ENCODE measurements at regions not wholly inside any gene's neighbourhood (a gene's known extent, or its start where the extent isn't known, plus 50 kb on each side); places are given as distances from the start of the nearest gene placed in this dataset.

DNA sequence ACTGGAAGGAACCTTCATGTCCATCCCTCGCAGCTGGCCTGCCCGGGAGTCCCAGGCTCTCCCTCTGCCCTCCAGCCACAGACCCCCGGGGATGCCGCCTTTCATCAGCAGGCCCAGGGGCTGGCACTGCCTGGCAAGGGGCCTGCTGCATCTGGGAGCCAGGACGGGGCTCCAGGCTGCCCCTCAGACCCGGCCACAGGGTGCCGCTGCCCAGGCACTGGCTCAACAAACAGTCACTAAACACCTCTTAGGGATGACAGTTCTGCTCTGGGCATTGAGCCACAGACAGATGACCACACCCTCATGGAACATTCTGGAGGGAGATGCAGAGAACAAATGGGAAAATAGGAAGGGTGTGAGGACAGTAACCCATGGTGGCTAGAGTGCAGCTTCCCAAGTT lies 109.3 kb downstream of the HMX1 start:
- no TSS peak for BruUV-seq (replicated peaks)
- Histone ChIP-seq H3K9me3 (ENCODE audit: control insufficient read depth, insufficient read depth, low read depth, low read length) (no peaks in the 10 kb centered on the region), H3K36me3 (ENCODE audit: control insufficient read depth, insufficient read depth, low read length) (no peaks in the 10 kb centered on the region), H3K27ac (ENCODE audit: low read length) (no peak overlapping the region), H3K4me1 (ENCODE audit: control insufficient read depth, insufficient read depth, low read length) (no peaks in the 10 kb centered on the region), H3K4me3 (ENCODE audit: low read depth in 2 of 2, low read length in 2 of 2) (no peak overlapping the region), H3K27me3 (ENCODE audit: control insufficient read depth, insufficient read depth, low read length) (no peaks in the 10 kb centered on the region)
- ATAC-seq, result no peak
- POLR2A ChIA-PET, result no interaction called here
- CTCF ChIA-PET, result no interaction called here
- intact Hi-C loops (cut with micrococcal nuclease; ENCODE audit: unreplicated experiment), result no loop called here
- in situ Hi-C loops (cut with HindIII; ENCODE audit: low pct_unique_long_range_greater_than_20kb, low sequenced_read_pairs), result no loop called here
- no peak for DNase-seq (ENCODE audit: low read depth, low spot score)
- TF ChIP-seq, protein P1, sequence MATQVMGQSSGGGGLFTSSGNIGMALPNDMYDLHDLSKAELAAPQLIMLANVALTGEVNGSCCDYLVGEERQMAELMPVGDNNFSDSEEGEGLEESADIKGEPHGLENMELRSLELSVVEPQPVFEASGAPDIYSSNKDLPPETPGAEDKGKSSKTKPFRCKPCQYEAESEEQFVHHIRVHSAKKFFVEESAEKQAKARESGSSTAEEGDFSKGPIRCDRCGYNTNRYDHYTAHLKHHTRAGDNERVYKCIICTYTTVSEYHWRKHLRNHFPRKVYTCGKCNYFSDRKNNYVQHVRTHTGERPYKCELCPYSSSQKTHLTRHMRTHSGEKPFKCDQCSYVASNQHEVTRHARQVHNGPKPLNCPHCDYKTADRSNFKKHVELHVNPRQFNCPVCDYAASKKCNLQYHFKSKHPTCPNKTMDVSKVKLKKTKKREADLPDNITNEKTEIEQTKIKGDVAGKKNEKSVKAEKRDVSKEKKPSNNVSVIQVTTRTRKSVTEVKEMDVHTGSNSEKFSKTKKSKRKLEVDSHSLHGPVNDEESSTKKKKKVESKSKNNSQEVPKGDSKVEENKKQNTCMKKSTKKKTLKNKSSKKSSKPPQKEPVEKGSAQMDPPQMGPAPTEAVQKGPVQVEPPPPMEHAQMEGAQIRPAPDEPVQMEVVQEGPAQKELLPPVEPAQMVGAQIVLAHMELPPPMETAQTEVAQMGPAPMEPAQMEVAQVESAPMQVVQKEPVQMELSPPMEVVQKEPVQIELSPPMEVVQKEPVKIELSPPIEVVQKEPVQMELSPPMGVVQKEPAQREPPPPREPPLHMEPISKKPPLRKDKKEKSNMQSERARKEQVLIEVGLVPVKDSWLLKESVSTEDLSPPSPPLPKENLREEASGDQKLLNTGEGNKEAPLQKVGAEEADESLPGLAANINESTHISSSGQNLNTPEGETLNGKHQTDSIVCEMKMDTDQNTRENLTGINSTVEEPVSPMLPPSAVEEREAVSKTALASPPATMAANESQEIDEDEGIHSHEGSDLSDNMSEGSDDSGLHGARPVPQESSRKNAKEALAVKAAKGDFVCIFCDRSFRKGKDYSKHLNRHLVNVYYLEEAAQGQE (IDR thresholded peaks at IDR 0.05; ENCODE audit: insufficient read depth in 1 of 2, low read depth in 2 of 2, low read length in 1 of 2), result no peak
- no peak for TF ChIP-seq TCF7L2 (IDR thresholded peaks at IDR 0.05; ENCODE audit: low read depth, low read length)
- no peak for TF ChIP-seq SIN3A (IDR thresholded peaks at IDR 0.05; ENCODE audit: borderline replicate concordance, insufficient read depth, low read depth, low read length)
- TF ChIP-seq, protein P2, sequence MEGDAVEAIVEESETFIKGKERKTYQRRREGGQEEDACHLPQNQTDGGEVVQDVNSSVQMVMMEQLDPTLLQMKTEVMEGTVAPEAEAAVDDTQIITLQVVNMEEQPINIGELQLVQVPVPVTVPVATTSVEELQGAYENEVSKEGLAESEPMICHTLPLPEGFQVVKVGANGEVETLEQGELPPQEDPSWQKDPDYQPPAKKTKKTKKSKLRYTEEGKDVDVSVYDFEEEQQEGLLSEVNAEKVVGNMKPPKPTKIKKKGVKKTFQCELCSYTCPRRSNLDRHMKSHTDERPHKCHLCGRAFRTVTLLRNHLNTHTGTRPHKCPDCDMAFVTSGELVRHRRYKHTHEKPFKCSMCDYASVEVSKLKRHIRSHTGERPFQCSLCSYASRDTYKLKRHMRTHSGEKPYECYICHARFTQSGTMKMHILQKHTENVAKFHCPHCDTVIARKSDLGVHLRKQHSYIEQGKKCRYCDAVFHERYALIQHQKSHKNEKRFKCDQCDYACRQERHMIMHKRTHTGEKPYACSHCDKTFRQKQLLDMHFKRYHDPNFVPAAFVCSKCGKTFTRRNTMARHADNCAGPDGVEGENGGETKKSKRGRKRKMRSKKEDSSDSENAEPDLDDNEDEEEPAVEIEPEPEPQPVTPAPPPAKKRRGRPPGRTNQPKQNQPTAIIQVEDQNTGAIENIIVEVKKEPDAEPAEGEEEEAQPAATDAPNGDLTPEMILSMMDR (IDR thresholded peaks at IDR 0.05), result no peak
- no peak for TF ChIP-seq POLR2AphosphoS5 (IDR thresholded peaks at IDR 0.05; ENCODE audit: low read depth, low read length)

DNA sequence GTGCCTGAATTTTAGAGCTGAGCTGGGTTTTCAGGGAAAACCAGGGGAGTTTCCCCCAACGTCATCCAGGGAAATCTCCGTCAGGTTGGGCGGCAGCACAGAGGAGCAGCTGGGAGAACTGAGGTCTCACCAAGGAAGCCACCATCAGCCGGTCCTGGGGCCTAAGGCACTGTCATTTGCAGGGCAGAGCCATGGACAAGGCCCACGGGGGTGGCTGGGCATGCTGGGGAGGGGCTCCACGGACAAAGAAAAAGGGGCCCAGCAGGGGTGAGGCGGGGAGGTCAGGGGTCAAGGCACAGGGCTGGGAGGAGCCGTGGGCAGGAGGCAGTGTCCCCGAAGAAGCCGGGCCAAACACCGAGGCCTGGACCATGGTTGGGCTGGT lies 109.8 kb downstream of the HMX1 start:
- intact Hi-C loops (cut with micrococcal nuclease; ENCODE audit: unreplicated experiment) (no loop called here), in situ Hi-C loops (cut with HindIII; ENCODE audit: low pct_unique_long_range_greater_than_20kb, low sequenced_read_pairs) (no loop called here)
- TF ChIP-seq SIN3A (IDR thresholded peaks at IDR 0.05; ENCODE audit: borderline replicate concordance, insufficient read depth, low read depth, low read length) (no peak), POLR2AphosphoS5 (IDR thresholded peaks at IDR 0.05; ENCODE audit: low read depth, low read length) (no peak), TCF7L2 (IDR thresholded peaks at IDR 0.05; ENCODE audit: low read depth, low read length) (no peak)
- TF ChIP-seq, protein P1 (IDR thresholded peaks at IDR 0.05; ENCODE audit: insufficient read depth in 1 of 2, low read depth in 2 of 2, low read length in 1 of 2), result no peak
- TF ChIP-seq, protein P2 (IDR thresholded peaks at IDR 0.05), result no peak
- Histone ChIP-seq H3K4me3 (ENCODE audit: low read depth in 2 of 2, low read length in 2 of 2) (no peak overlapping the region), H3K27me3 (ENCODE audit: control insufficient read depth, insufficient read depth, low read length) (no peaks in the 10 kb centered on the region), H3K36me3 (ENCODE audit: control insufficient read depth, insufficient read depth, low read length) (no peaks in the 10 kb centered on the region), H3K4me1 (ENCODE audit: control insufficient read depth, insufficient read depth, low read length) (no peaks in the 10 kb centered on the region), H3K9me3 (ENCODE audit: control insufficient read depth, insufficient read depth, low read depth, low read length) (no peaks in the 10 kb centered on the region), H3K27ac (ENCODE audit: low read length) (no peak overlapping the region)
- ChIA-PET CTCF (no interaction called here), POLR2A (no interaction called here)
- DNase-seq (ENCODE audit: low read depth, low spot score) (no peak), ATAC-seq (no peak)
- BruUV-seq (replicated peaks), result no TSS peak
